Loucy (cell line): ENCODE measurements at regions not wholly inside any gene's neighbourhood (a gene's known extent, or its start where the extent isn't known, plus 50 kb on each side); places are given as distances from the start of the nearest gene placed in this dataset.
"Not testable (repeated sequence)": the region's sequence is repeated elsewhere in the genome, so short reads cannot be mapped to it uniquely, and the experiment has no call there.

Experiments used
- H2AFZ ChIP-seq: fragments of 200-600 bp; sonication (generic); 2 replicates; pipeline ENCODE4 v1.6.0; 2016; ENCODE audit warnings: antibody characterized with exemption, mild to moderate bottlenecking, low read length, moderate library complexity
- H3F3A ChIP-seq: fragments of 200-600 bp; 2 replicates; pipeline ENCODE4 v1.6.0; 2016; ENCODE audit warnings: antibody characterized with exemption, low read depth, mild to moderate bottlenecking
- H3K27me3 ChIP-seq: fragments of 200-600 bp; sonication (generic); 2 replicates; pipeline ENCODE4 v1.6.1; 2014; ENCODE audit warnings: low read length, mild to moderate bottlenecking; ENCODE audit not compliant: insufficient read depth, poor library complexity, severe bottlenecking
- H3K36me3 ChIP-seq: fragments of 200-600 bp; sonication (generic); 2 replicates; pipeline ENCODE4 v1.6.1; 2016; ENCODE audit warnings: low read length; ENCODE audit not compliant: insufficient read depth
- H3K4me1 ChIP-seq: fragments of 200-600 bp; sonication (generic); 2 replicates; pipeline ENCODE4 v1.5.1; 2014; ENCODE audit warnings: low read length, mild to moderate bottlenecking; ENCODE audit not compliant: insufficient read depth, poor library complexity, severe bottlenecking
- H3K4me2 ChIP-seq: fragments of 200-600 bp; sonication (generic); 2 replicates; pipeline ENCODE4 v1.6.0; 2014; ENCODE audit warnings: antibody characterized with exemption, low read length, low read depth, mild to moderate bottlenecking; ENCODE audit not compliant: poor library complexity, severe bottlenecking
- H3K4me3 ChIP-seq: fragments of 200-600 bp; sonication (generic); 2 replicates; pipeline ENCODE4 v1.5.1; 2014; ENCODE audit warnings: low read length, mild to moderate bottlenecking, mixed read lengths; ENCODE audit not compliant: poor library complexity, severe bottlenecking
- H3K79me2 ChIP-seq: fragments of 200-600 bp; sonication (generic); 2 replicates; pipeline ENCODE4 v1.6.1; 2014; ENCODE audit warnings: low read length; ENCODE audit not compliant: insufficient read depth
- H3K9ac ChIP-seq: fragments of 200-600 bp; sonication (generic); 2 replicates; pipeline ENCODE4 v1.6.0; 2014; ENCODE audit warnings: mild to moderate bottlenecking, low read depth, low read length, moderate library complexity; ENCODE audit not compliant: poor library complexity, severe bottlenecking
- H3K9me2 ChIP-seq: fragments of 200-600 bp; sonication (generic); replicated peaks from 2 replicates; pipeline ENCODE4 v1.6.1; 2016; ENCODE audit warnings: low read depth, low read length, mixed read lengths
- H3K9me3 ChIP-seq: fragments of 200-600 bp; sonication (generic); 2 replicates; pipeline ENCODE4 v1.6.1; 2014; ENCODE audit warnings: mild to moderate bottlenecking, antibody characterized with exemption, low read length, low read depth; ENCODE audit not compliant: insufficient read depth
- H4K20me1 ChIP-seq: fragments of 200-600 bp; sonication (generic); 2 replicates; pipeline ENCODE4 v1.6.0; 2014; ENCODE audit warnings: antibody characterized with exemption, low read length, mild to moderate bottlenecking; ENCODE audit not compliant: insufficient read depth, poor library complexity, severe bottlenecking
- EZH2phosphoT487 ChIP-seq: fragments of 200-600 bp; IDR thresholded peaks from 2 replicates; pipeline ENCODE4 v1.6.1; 2018; ENCODE audit warnings: antibody characterized with exemption, mild to moderate bottlenecking, moderate library complexity, borderline replicate concordance
- TF ChIP-seq, protein P1 (sequence below): fragments of 200-600 bp; sonication (generic); conservative IDR thresholded peaks from 2 replicates; pipeline ENCODE4 v1.5.1; 2014; ENCODE audit warnings: mild to moderate bottlenecking, antibody characterized with exemption, low read length

DNA sequence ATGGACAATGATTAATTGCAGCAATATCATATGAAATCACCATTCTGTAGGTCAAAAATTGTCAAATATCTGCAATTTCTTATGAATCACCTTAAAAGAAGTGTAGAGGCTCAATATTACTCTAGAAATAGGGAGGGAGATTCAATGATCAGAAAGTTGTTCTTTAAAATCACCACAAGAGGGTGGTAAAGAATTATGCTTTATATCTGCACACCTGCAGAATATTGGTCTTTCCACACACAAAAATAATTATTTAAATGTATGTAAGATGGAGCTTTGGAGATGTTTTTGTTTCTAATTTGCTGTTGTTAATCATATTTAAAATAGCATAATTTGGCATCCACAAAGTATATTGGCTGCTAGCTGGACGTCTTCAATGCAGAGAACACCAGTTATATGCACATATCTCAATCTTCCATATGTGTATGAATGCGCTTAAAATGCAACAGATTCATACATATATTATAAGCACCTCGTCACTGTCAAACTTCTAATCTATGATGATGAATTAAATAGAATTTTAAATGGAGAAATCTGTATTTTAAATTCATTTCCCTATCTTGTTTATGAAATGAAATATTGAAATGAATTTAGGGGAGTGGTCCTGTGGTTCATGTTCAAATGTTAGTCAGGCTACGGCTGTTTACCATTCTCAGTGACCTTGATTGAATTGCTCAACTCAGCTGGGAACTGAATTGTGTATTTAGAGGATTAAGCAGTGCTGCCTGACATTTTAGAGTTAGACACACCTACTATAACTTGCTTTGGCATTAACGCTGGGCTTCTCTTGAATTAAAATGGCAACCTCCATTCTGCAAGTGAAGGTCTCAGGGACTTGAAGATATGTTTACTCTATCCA, 405.1 kb upstream of the FRG2C start:
- not testable (repeated sequence) for H3K9me2 ChIP-seq, H3F3A ChIP-seq, H4K20me1 ChIP-seq, H3K4me1 ChIP-seq, H3K79me2 ChIP-seq, H3K36me3 ChIP-seq, H3K27me3 ChIP-seq, H3K9ac ChIP-seq, H3K4me2 ChIP-seq, H3K4me3 ChIP-seq, H2AFZ ChIP-seq, H3K9me3 ChIP-seq
- TF ChIP-seq, protein P1, sequence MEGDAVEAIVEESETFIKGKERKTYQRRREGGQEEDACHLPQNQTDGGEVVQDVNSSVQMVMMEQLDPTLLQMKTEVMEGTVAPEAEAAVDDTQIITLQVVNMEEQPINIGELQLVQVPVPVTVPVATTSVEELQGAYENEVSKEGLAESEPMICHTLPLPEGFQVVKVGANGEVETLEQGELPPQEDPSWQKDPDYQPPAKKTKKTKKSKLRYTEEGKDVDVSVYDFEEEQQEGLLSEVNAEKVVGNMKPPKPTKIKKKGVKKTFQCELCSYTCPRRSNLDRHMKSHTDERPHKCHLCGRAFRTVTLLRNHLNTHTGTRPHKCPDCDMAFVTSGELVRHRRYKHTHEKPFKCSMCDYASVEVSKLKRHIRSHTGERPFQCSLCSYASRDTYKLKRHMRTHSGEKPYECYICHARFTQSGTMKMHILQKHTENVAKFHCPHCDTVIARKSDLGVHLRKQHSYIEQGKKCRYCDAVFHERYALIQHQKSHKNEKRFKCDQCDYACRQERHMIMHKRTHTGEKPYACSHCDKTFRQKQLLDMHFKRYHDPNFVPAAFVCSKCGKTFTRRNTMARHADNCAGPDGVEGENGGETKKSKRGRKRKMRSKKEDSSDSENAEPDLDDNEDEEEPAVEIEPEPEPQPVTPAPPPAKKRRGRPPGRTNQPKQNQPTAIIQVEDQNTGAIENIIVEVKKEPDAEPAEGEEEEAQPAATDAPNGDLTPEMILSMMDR: peak; percentile 51

DNA sequence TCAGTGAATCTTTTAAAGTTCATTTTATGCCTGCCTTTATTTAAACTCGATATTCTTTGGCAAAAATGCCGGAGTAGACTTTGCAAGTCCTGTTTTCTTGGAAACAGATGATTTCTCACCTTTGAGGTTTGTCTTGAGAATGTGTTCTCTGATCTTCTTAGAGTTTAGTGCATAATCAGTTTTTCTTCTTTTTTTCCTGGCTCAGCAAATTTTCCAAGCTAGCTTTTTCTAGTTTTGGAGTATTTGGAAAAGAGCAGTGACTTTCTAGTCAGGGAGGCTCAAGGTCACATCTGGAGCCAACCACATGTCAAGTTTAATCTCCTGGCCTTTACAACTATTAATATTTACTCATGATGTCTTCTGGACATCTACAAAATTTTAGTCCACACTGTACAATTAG, 403.2 kb upstream of the FRG2C start:
- H3K79me2 ChIP-seq, H3F3A ChIP-seq, H4K20me1 ChIP-seq, H3K9me3 ChIP-seq, H3K4me1 ChIP-seq, H3K4me2 ChIP-seq, H2AFZ ChIP-seq, H3K27me3 ChIP-seq, H3K9ac ChIP-seq, H3K36me3 ChIP-seq, H3K4me3 ChIP-seq, H3K9me2 ChIP-seq: not testable (repeated sequence)

DNA sequence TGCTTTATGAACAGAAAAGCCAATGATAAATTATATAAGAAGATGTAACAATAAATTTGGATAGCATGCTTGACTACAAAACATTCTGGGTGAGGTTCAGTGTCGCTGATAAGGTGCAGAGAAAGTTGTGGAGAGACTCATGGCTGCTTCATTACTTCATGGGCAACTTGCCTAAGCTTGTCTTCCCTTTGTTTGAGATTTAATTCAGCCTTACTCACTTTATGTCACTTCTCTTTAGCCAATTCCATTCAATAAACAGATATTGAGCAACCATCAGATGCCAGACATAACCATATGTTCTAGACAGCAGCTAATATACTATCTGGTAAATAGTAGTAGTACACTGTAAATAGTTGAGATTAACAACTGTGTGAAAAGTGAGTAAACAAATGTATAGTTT, 401.5 kb upstream of the FRG2C start:
- Histone ChIP-seq H3K4me2 (no peak overlapping the region), H3K27me3 (no peaks in the 10 kb centered on the region), H3K4me3 (no peak overlapping the region), H3K9me2 (no peaks in the 10 kb centered on the region), H3K79me2 (no peaks in the 10 kb centered on the region), H3K36me3 (no peaks in the 10 kb centered on the region), H4K20me1 (no peaks in the 10 kb centered on the region), H2AFZ (no peak overlapping the region), H3K4me1 (no peaks in the 10 kb centered on the region), H3K9me3 (no peaks in the 10 kb centered on the region), H3F3A (no peaks in the 10 kb centered on the region), H3K9ac (no peak overlapping the region)
- TF ChIP-seq, protein P1: no peak
- no peak for TF ChIP-seq EZH2phosphoT487

DNA sequence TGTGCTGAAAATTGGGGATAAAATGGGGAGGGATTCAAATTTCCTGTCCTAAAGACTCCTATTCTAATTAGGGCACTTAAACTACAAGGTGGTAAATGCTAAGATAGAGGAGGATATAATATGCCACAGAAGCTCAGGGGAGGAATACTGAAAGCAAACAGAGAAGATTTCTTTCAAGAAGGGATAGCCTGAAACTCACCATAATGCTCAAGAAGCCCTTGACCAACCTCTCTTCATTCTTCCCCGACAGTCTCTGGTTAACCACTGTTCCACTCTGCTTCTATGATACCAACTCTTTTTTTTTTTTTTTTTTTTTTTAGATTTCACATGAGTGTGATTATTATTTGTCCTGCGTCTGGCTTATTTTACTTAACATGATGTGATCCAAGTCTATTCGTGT, 398.2 kb upstream of the FRG2C start:
- Histone ChIP-seq H3F3A (no peaks in the 10 kb centered on the region), H3K4me2 (no peak overlapping the region), H3K4me1 (no peaks in the 10 kb centered on the region), H3K9me2 (no peaks in the 10 kb centered on the region), H2AFZ (no peak overlapping the region), H3K79me2 (no peaks in the 10 kb centered on the region), H4K20me1 (no peaks in the 10 kb centered on the region), H3K27me3 (no peaks in the 10 kb centered on the region), H3K4me3 (no peak overlapping the region), H3K9me3 (no peaks in the 10 kb centered on the region), H3K36me3 (no peaks in the 10 kb centered on the region), H3K9ac (no peak overlapping the region)
- TF ChIP-seq, protein P1: no peak
- no peak for TF ChIP-seq EZH2phosphoT487

DNA sequence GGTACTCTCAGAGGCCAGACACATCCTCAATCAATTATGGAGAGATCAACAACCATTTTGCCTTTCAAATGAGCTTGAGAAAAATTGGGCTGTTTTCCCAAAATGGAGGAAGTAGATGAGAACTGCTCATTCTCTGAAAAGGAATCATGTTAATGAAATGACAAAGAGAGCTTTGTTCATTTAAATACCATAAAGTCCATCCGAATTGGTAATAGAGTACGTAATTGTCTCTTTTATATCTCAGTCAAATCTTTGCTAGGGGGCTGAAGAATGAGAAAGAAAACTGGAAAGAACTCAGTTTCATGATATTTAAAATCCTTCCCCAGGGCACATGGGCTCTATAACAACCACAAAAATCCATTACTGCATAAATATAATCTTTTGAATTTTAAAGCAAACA, 395.6 kb upstream of the FRG2C start:
- not testable (repeated sequence) for H2AFZ ChIP-seq, H4K20me1 ChIP-seq, H3F3A ChIP-seq, H3K9me2 ChIP-seq, H3K79me2 ChIP-seq, H3K4me1 ChIP-seq, H3K27me3 ChIP-seq, H3K9ac ChIP-seq, H3K4me3 ChIP-seq, H3K4me2 ChIP-seq, H3K36me3 ChIP-seq, H3K9me3 ChIP-seq
